Epithelial cell of esophagus (primary cell): ENCODE measurements at regions not wholly inside any gene's neighbourhood (a gene's known extent, or its start where the extent isn't known, plus 50 kb on each side); places are given as distances from the start of the nearest gene placed in this dataset.

ENCODE experiments used
- DNase-seq: peaks from one replicate; pipeline ENCODE4 v3.0.0; 2010; ENCODE audit warnings: low read depth
- H3K4me3 ChIP-seq: 2 replicates; pipeline ENCODE4 v1.5.1; 2011; ENCODE audit warnings: mild to moderate bottlenecking, low read length, control low read depth
- CTCF ChIP-seq: IDR thresholded peaks from 2 replicates; pipeline ENCODE4 v1.5.1; 2011; ENCODE audit warnings: low read depth, mild to moderate bottlenecking, low read length, control low read depth, inconsistent platforms; ENCODE audit not compliant: insufficient read depth; ENCODE audit errors: missing control alignments

- H3K4me3 ChIP-seq: no peak overlapping the region
- no peak for DNase-seq
- TF ChIP-seq CTCF: no peak
Measured at GRCh38 chr13:31503626-31504025, 235.7 kb upstream of the RXFP2 start.

GRCh38 chr13:31504918-31505317 lies 234.4 kb upstream of the RXFP2 start:
- no peak for DNase-seq
- TF ChIP-seq CTCF: no peak
- no peak overlapping the region for H3K4me3 ChIP-seq

- TF ChIP-seq CTCF: no peak
- no peak overlapping the region for H3K4me3 ChIP-seq
- no peak for DNase-seq
Measured at GRCh38 chr13:31512331-31512730, 227.0 kb upstream of the RXFP2 start.

GRCh38 chr13:31514932-31515331 lies 224.4 kb upstream of the RXFP2 start:
- TF ChIP-seq CTCF: no peak
- no peak for DNase-seq
- H3K4me3 ChIP-seq: no peak overlapping the region

- TF ChIP-seq CTCF: no peak
- DNase-seq: no peak
- H3K4me3 ChIP-seq: no peak overlapping the region
Measured at GRCh38 chr13:31515427-31515826, 223.9 kb upstream of the RXFP2 start.

GRCh38 chr13:31517599-31517998 lies 221.7 kb upstream of the RXFP2 start:
- H3K4me3 ChIP-seq: no peak overlapping the region
- DNase-seq: no peak
- no peak for TF ChIP-seq CTCF

GRCh38 chr13:31518645-31519044 lies 220.7 kb upstream of the RXFP2 start:
- no peak for DNase-seq
- H3K4me3 ChIP-seq: no peak overlapping the region
- TF ChIP-seq CTCF: no peak
